ENCODE measurements at regions not wholly inside any gene's neighbourhood (a gene's known extent, or its start where the extent isn't known, plus 50 kb on each side); places are given as distances from the start of the nearest gene placed in this dataset.

- no peak for TF ChIP-seq CTCF (IDR thresholded peaks at IDR 0.05)
- TF ChIP-seq POLR2A (IDR thresholded peaks at IDR 0.05), result no peak
Measured at GRCh38 chr17:20797292-20797691, 217.8 kb downstream of the CDRT15L2 start.

Measured in adrenal gland (tissue), 5 donors.